NOMO-1 (cell line): ENCODE measurements at regions not wholly inside any gene's neighbourhood (a gene's known extent, or its start where the extent isn't known, plus 50 kb on each side); places are given as distances from the start of the nearest gene placed in this dataset.
"Not testable (repeated sequence)": the region's sequence is repeated elsewhere in the genome, so short reads cannot be mapped to it uniquely, and the experiment has no call there.

Experiments used
- DNase-seq, 2 experiments: peaks; one replicate each; lab custom pipeline; 2025; ENCODE audit not compliant: unreplicated experiment in 2 of 2; lab: John Stamatoyannopoulos, UW

- DNase-seq, result no peak
These were observed 53.8 kb downstream of the COX7C start for GRCh38 chr5:86671536-86671935.

DNA sequence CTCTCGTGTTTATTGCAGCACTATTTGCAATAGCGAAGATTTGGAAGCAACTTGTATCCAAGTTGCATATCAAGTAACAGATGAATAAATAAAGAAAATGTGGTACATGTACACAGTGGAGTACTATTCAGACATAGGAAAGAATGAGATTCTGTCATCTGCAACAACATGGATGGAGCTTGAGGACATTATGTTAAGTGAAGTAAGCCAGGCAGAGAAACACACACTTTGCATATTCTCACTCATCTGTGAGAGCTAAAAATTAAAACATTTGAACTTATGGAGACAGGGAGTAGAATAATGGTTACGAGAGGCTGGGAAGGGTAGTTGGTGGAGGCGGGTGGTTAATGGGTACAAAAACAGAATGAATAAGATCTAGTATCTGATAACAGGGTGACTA is 56.3 kb downstream of the COX7C start:
- no peak for DNase-seq

- DNase-seq, result no peak
These were observed 57.6 kb downstream of the COX7C start for GRCh38 chr5:86675311-86675710.

DNA sequence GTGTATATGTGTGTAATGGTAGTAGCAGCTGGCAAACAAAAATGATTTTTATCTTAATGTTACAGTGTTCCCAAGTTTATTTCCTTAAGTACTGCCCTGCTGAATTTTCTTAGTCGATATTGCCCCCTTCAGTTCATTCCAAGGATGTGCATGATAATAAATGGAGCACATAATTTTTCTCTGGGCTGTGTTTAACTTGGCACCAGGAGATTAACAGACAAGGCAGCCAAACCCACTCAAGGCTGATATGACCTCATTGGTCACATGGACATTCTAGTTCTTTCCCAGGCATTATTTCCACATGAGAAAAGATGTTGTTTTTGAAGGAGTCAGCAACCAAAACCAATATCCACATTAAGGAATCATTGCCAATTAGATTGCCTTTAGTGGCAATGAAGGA is 61.8 kb downstream of the COX7C start:
- peak; percentile 4 to 16 for DNase-seq

DNA sequence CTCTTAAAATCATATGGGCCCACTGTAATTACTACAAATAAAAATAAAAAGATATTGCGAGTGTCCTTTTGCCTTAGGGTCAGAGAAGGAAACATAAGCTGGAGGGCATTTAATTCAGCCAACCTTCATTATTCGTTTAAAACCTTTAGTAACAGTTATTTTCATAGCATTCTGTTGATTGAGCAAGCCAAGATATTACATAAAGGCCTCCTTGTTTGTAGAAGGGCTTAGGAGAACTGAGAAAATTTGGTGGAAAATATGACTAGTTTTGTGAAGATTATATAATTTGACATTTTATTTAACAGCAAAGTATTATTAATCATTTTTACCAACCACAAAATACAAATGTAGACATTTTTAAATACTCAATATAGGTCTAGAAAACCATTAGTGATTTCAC is 62.2 kb downstream of the COX7C start:
- no peak for DNase-seq

GRCh38 chr5:86684222-86684621 is 66.5 kb downstream of the COX7C start:
- DNase-seq, result no peak

DNA sequence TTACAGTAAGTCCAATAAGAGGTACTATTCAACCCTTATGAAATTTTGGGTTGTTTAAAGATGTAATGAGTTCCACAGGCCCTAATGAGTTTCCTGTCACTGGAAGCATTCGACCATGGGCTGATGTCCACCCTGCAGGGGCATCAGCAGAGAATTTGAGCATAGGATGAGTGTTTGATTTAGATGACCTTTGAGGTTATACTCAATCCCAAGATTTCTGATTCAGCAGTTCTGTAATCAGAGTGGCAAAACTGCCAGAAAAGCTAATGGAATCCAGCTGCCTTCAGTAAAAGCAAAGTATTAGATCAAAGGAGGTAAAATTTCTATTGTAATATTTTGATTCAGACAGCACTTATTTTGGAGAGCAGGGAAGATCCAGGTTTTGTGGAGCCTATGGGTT is 68.3 kb downstream of the COX7C start:
- DNase-seq, result no peak

GRCh38 chr5:86688406-86688805 is 70.7 kb downstream of the COX7C start:
- no peak for DNase-seq

GRCh38 chr5:86689103-86689729 is 71.5 kb downstream of the COX7C start:
- no peak for DNase-seq

GRCh38 chr5:86709157-86709881 is 91.6 kb downstream of the COX7C start:
- no peak for DNase-seq

DNA sequence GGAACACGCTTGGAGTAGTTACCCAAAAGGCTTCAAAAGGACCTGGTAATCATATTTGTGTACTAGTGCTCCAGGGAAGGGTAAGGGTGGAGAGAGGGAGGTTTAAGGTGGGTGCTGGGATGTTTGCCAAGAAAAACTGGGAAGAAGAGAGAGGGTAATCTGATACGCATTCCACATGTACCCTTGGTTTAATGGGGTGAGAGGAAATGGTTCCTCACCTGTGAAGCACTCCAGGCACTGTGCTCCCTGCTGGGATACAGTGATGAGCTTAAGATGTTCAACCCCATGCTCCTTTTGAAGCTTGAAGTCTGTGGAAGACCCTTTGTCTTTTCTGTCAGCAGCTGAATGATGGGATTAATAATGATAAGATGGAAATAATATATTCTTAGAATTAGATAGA is 98.4 kb downstream of the COX7C start:
- DNase-seq, result no peak

DNA sequence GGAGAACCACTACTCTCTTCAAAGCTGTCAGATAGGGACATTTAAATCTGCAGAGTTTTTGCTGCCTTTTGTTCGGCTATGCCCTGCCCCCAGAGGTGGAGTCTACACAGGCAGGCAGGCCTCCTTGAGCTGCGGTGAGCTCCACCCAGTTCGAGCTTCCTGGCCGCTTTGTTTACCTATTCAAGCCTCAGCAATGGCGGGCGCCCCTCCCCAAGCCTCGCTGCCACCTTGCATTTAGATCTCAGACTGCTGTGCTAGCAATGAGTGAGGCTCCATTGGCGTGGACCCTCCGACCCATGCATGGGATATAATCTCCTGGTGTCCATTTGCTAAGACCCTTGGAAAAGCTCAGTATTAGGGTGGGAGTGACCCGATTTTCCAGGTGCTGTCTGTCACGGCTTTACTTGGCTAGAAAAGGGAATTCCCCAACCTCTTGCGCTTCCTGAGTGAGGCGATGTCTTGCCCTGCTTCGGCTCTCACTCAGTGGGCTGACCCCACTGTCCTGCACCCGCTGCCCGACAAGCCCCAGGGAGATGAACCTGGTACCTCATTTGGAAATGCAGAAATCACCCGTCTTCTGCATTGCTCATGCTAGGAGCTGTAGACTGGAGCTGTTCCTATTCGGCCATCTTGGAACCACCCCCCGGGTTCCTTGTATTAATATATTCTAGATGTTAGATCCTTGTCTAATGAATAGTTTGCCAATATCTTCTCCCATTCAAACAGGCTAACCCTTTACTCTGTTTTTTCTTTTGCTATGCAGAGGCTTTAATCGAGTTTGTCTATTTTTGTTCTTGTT is 113.8 kb downstream of the COX7C start:
- DNase-seq, result not testable (repeated sequence)

- no peak for DNase-seq
These were observed 117.6 kb downstream of the COX7C start for GRCh38 chr5:86735370-86735769.

DNA sequence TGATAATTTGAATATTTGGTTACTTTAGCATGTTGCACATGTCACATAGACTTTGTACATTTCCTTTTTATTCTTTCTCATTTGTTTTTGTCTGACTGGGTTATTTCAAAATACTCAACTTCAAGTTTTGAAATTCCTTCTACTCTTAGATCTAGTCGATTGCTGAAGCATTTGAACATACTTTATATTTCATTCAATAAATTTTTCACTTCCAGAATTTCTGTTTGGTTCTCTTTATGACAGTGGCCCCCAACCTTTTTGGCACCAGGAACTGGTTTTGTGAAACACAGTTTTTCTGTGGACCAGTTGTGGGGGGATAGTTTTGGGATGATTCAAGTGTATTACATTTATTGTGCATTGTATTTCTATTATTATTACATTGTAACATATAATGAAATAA is 119.8 kb downstream of the COX7C start:
- no peak for DNase-seq

- no peak for DNase-seq
These were observed 130.9 kb downstream of the COX7C start for GRCh38 chr5:86748538-86749105.

GRCh38 chr5:86749841-86750240 is 132.1 kb downstream of the COX7C start:
- DNase-seq, result no peak

DNA sequence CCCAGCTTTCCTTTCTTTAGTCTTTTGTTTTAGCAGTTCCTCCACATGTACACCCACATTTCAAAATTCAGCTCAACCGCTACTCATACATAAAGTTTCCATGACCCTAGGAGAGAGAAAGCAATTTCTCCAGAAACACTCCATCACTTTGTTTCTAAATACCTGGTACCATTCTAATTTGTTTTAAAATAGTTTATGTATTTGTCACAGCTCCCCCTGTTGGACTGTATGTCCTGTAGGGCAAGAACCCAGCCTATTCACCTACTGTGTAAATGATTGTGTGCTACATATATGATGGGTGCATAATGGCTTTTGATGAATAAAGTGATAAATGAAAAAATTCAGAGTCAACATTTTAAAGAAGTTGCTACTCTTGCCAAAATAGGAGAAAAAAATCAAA is 139.1 kb downstream of the COX7C start:
- DNase-seq, result no peak

- DNase-seq, result no peak
These were observed 140.1 kb downstream of the COX7C start for GRCh38 chr5:86757824-86758223.

DNA sequence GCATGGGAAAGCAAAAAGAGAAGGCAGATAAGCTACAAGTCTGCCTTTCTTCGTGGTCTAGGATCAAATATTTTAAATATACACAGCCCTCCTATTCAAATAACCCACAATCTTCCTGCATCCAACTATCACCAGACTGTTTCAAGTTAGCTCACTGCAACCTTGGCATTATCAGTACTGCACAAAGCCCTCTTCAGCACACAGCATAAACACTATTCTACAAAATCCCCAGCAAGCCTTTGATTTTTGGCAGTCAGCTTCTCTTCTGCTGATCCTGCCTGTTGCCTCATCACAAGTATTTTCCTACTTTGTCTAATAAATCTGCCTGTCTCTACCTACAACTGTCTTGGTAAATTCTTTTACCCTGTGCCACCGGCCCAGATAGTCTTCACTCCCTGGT is 142.9 kb downstream of the COX7C start:
- no peak for DNase-seq

GRCh38 chr5:86763929-86764328 is 146.2 kb downstream of the COX7C start:
- no peak for DNase-seq

DNA sequence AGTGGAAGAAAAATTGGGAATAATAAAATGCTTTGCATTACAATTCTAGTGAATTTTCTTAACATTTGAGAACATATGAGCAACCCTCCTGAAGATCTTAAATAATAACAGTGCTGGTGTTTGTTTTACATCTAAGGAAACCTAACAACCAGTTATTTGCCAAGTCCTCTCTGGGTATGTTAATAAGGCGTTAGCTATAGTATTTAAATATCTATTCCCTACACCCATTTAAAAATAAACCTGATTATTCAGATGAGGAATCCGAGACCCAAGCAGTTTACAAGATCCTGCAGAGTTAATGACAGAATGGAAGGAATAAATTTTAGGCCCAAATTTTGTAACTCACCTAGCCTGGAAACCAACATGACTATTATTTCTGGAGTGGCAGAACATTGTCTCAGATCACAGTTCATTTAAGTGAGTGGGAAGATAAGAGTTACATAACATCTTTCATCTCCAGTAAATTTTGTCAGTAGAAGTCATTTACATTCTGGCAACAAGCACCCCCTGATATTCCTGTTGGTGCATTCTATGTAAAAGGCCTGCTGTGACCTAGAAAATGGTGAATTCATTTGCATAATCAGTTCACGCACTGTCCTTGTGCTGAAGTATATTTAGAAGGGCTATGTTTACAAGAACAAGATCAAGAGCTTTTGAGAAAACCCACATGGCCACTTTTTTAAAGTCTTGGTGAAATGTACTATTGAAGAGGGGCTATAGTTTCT is 148.2 kb downstream of the COX7C start:
- DNase-seq, result no peak
